Astrocyte (in vitro differentiated cells and primary cell): ENCODE measurements at regions not wholly inside any gene's neighbourhood (a gene's known extent, or its start where the extent isn't known, plus 50 kb on each side); places are given as distances from the start of the nearest gene placed in this dataset.

Source experiments
- DNase-seq: peaks from one replicate; pipeline ENCODE4 v3.0.0-alpha.2; 2010; ENCODE audit warnings: low read depth
- FAIRE-seq: peaks from 2 replicates; lab custom pipeline; 2011; peaks lifted over from hg19 to GRCh38; lab: Jason Lieb, UNC
- H2AFZ ChIP-seq: 2 replicates; pipeline ENCODE4 v1.6.0; 2012; ENCODE audit warnings: low read depth, low read length, inconsistent platforms
- H3K27ac ChIP-seq: 2 replicates; pipeline ENCODE4 v1.5.1; 2011; ENCODE audit warnings: low read depth, low read length, inconsistent platforms
- H3K27me3 ChIP-seq: 2 replicates; pipeline ENCODE4 v1.6.0; 2011; ENCODE audit warnings: low read length, inconsistent platforms; ENCODE audit not compliant: insufficient read depth
- H3K36me3 ChIP-seq: 2 replicates; pipeline ENCODE4 v1.5.1; 2011; ENCODE audit warnings: low read length, inconsistent platforms; ENCODE audit not compliant: insufficient read depth
- H3K4me1 ChIP-seq: 2 replicates; pipeline ENCODE4 v1.5.1; 2011; ENCODE audit warnings: low read length, inconsistent platforms; ENCODE audit not compliant: insufficient read depth
- H3K4me2 ChIP-seq: 2 replicates; pipeline ENCODE4 v1.6.0; 2012; ENCODE audit warnings: low read length, inconsistent platforms
- H3K4me3 ChIP-seq: 2 replicates; pipeline ENCODE4 v1.5.1; 2011; ENCODE audit warnings: low read depth, mild to moderate bottlenecking, low read length, inconsistent platforms; ENCODE audit not compliant: insufficient read depth
- H3K79me2 ChIP-seq: 2 replicates; pipeline ENCODE4 v1.6.0; 2012; ENCODE audit warnings: mild to moderate bottlenecking, low read length, inconsistent platforms; ENCODE audit not compliant: insufficient read depth
- H3K9ac ChIP-seq: 2 replicates; pipeline ENCODE4 v1.6.0; 2012; ENCODE audit warnings: mild to moderate bottlenecking, low read length, inconsistent platforms
- H3K9me3 ChIP-seq: 2 replicates; pipeline ENCODE4 v1.5.1; 2012; ENCODE audit warnings: low read depth, mild to moderate bottlenecking, low read length, inconsistent platforms; ENCODE audit not compliant: insufficient read depth
- H4K20me1 ChIP-seq: 2 replicates; pipeline ENCODE4 v1.6.0; 2012; ENCODE audit warnings: low read length, inconsistent platforms; ENCODE audit not compliant: insufficient read depth
- H3K27ac Mint-ChIP-seq: one replicate; pipeline ENCODE4 v1.8.0; 2021; ENCODE audit warnings: mild to moderate bottlenecking, mixed read lengths; ENCODE audit not compliant: unreplicated experiment
- H3K27me3 Mint-ChIP-seq: one replicate; pipeline ENCODE4 v1.8.0; 2021; ENCODE audit warnings: low read depth, mixed read lengths; ENCODE audit not compliant: unreplicated experiment
- H3K36me3 Mint-ChIP-seq: one replicate; pipeline ENCODE4 v1.8.0; 2021; ENCODE audit warnings: low read depth, mixed read lengths; ENCODE audit not compliant: unreplicated experiment
- H3K4me1 Mint-ChIP-seq: one replicate; pipeline ENCODE4 v1.8.0; 2021; ENCODE audit warnings: low read depth, mixed read lengths; ENCODE audit not compliant: unreplicated experiment
- H3K4me3 Mint-ChIP-seq: one replicate; pipeline ENCODE4 v1.8.0; 2021; ENCODE audit warnings: mild to moderate bottlenecking, moderate library complexity, mixed read lengths; ENCODE audit not compliant: unreplicated experiment
- H3K9me3 Mint-ChIP-seq: one replicate; pipeline ENCODE4 v1.8.0; 2021; ENCODE audit warnings: mild to moderate bottlenecking, mixed read lengths; ENCODE audit not compliant: unreplicated experiment
- CTCF ChIP-seq: IDR thresholded peaks from 2 replicates; pipeline ENCODE4 v1.5.1; 2011; ENCODE audit warnings: low read depth, mild to moderate bottlenecking, inconsistent platforms, low read length, moderate library complexity; ENCODE audit not compliant: insufficient read depth
- EZH2 ChIP-seq: IDR thresholded peaks from 2 replicates; pipeline ENCODE4 v1.6.1; 2012; ENCODE audit warnings: mild to moderate bottlenecking, low read length, inconsistent platforms; ENCODE audit not compliant: insufficient read depth

- H3K4me3 ChIP-seq = no peak overlapping the region
- H3K27me3 Mint-ChIP-seq = no peaks in the 10 kb centered on the region
- no peaks in the 10 kb centered on the region for H3K9me3 Mint-ChIP-seq
- H3K36me3 ChIP-seq = no peaks in the 10 kb centered on the region
- H3K4me1 Mint-ChIP-seq = peaks cover 14% of the 10 kb centered on the region
- H4K20me1 ChIP-seq = no peaks in the 10 kb centered on the region
- no peaks in the 10 kb centered on the region for H3K27me3 ChIP-seq
- H3K9me3 ChIP-seq = no peaks in the 10 kb centered on the region
- H3K27ac Mint-ChIP-seq = no peak overlapping the region
- H3K36me3 Mint-ChIP-seq = no peaks in the 10 kb centered on the region
- no peak for TF ChIP-seq CTCF
- TF ChIP-seq EZH2 = no peak
- no peak for DNase-seq
- H3K27ac ChIP-seq = no peak overlapping the region
- FAIRE-seq = no peak
- peak overlapping the region; percentile 40 for H3K4me2 ChIP-seq
- H2AFZ ChIP-seq = no peak overlapping the region
- no peak overlapping the region for H3K4me3 Mint-ChIP-seq
- no peak overlapping the region for H3K9ac ChIP-seq
- H3K4me1 ChIP-seq = peaks cover 4% of the 10 kb centered on the region
- no peaks in the 10 kb centered on the region for H3K79me2 ChIP-seq
Observed at GRCh38 chr4:107129611-107130010, 93.5 kb upstream of the DKK2 start.

GRCh38 chr4:107129076-107129475 lies 93.0 kb upstream of the DKK2 start:
- H3K4me1 Mint-ChIP-seq = peaks cover 14% of the 10 kb centered on the region

More at GRCh38 chr4:107129076-107129475, 93.0 kb upstream of the DKK2 start:
- Histone ChIP-seq H3K9ac (no peak overlapping the region), H2AFZ (no peak overlapping the region), H3K27me3 (no peaks in the 10 kb centered on the region), H3K4me1 (peaks cover 4% of the 10 kb centered on the region), H3K4me2 (no peak overlapping the region), H4K20me1 (no peaks in the 10 kb centered on the region), H3K79me2 (no peaks in the 10 kb centered on the region), H3K27ac (no peak overlapping the region), H3K9me3 (no peaks in the 10 kb centered on the region), H3K36me3 (no peaks in the 10 kb centered on the region), H3K4me3 (no peak overlapping the region)
- no peak overlapping the region for H3K27ac Mint-ChIP-seq
- no peak overlapping the region for H3K4me3 Mint-ChIP-seq
- H3K36me3 Mint-ChIP-seq = no peaks in the 10 kb centered on the region
- no peaks in the 10 kb centered on the region for H3K27me3 Mint-ChIP-seq
- H3K9me3 Mint-ChIP-seq = no peaks in the 10 kb centered on the region
- no peak for FAIRE-seq
- DNase-seq = no peak
- TF ChIP-seq CTCF (no peak), EZH2 (no peak)
